Activated CD4-positive, alpha-beta memory T cell treated with anti-CD3 and anti-CD28 coated beads, Interleukin-2, amount 10 ng/mL, durations not matched to agents 7 days and 5 days (primary cell): ENCODE measurements at regions not wholly inside any gene's neighbourhood (a gene's known extent, or its start where the extent isn't known, plus 50 kb on each side); places are given as distances from the start of the nearest gene placed in this dataset.
"Not testable (repeated sequence)": the region's sequence is repeated elsewhere in the genome, so short reads cannot be mapped to it uniquely, and the experiment has no call there.

Experiments
- CTCF ChIA-PET: fragments of 350-600 bp; sonication (Branson Sonifier 250); formaldehyde crosslinking; loops from one replicate; lab custom pipeline; 2021; ENCODE audit warnings: antibody characterized with exemption, inconsistent platforms; lab: Charles Lee
- POLR2A ChIA-PET: fragments of 350-600 bp; sonication (Branson Sonifier 250); formaldehyde crosslinking; loops from one replicate; lab custom pipeline; 2021; ENCODE audit warnings: antibody characterized with exemption; lab: Charles Lee
- DNase-seq: peaks from one replicate; pipeline ENCODE4 v3.0.0-alpha.2; 2020
- H3K27ac Mint-ChIP-seq: one replicate; pipeline ENCODE4 v1.8.0; 2021; ENCODE audit warnings: mild to moderate bottlenecking, mixed read lengths
- H3K27me3 Mint-ChIP-seq: one replicate; pipeline ENCODE4 v1.8.0; 2021; ENCODE audit warnings: mixed read lengths
- H3K36me3 Mint-ChIP-seq: one replicate; pipeline ENCODE4 v1.8.0; 2021; ENCODE audit warnings: low read depth, mixed read lengths
- H3K4me1 Mint-ChIP-seq: one replicate; pipeline ENCODE4 v1.8.0; 2021; ENCODE audit warnings: mixed read lengths
- H3K4me3 Mint-ChIP-seq: one replicate; pipeline ENCODE4 v1.8.0; 2021; ENCODE audit warnings: mild to moderate bottlenecking, mixed read lengths
- H3K9me3 Mint-ChIP-seq: one replicate; pipeline ENCODE4 v1.8.0; 2021; ENCODE audit warnings: mixed read lengths

DNA sequence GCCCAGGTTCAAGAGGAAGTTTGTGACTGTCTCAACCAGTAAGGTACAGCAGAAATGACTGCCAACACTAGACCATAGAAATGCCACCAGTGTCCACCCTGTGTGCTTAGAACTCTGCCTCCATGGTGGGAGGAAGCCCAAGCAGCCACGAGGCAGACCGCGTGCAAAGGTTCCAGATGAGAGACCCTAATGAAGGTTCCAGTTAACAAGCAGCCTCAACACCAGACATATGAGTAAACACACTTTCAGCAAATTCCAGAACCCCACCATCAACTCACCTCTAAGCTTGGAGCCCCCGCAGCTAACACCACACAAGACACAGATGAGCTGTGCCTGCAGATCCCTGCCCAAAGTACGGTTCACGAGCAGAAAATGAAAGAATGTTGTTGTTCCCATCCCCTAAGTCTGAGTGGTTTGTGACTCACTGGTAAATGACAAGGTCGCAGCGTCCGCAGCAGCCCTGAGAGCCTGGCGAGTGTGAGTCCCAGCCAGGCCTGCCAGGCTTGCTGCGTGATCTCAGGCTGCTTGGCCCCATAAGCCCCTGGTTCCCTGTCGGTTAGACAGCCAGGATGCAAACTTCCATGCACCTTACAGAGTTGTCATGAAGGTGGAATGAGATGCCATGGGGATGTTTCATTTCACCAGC, 193.7 kb downstream of the C16orf95 start:
- Mint-ChIP-seq H3K4me3 (no peak overlapping the region), H3K27ac (no peak overlapping the region), H3K4me1 (no peaks in the 10 kb centered on the region), H3K27me3 (no peaks in the 10 kb centered on the region), H3K9me3 (peaks cover 2% of the 10 kb centered on the region), H3K36me3 (no peaks in the 10 kb centered on the region)
- ChIA-PET POLR2A (no interaction called here), CTCF (interaction anchor here (0.6 kb wide), 1 partner anchor 1307 kb away, joined by 3 read pairs; no protein-coding TSS in a partner anchor)
- no peak for DNase-seq

DNA sequence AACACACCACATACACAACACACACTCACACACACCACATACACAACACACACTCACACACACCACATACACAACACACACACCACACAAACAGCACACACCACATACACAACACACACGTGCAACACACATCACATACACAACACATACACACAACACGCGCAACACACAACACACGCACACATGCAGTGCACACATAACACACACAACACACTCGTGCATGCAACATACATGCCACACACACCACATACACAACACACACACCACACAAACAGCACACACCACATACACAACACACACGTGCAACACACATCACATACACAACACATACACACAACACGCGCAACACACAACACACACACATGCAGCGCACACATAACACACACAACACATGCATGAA, 192.8 kb downstream of the C16orf95 start:
- DNase-seq, CTCF ChIA-PET, H3K27me3 Mint-ChIP-seq, POLR2A ChIA-PET, H3K4me3 Mint-ChIP-seq, H3K4me1 Mint-ChIP-seq, H3K9me3 Mint-ChIP-seq, H3K36me3 Mint-ChIP-seq, H3K27ac Mint-ChIP-seq: not testable (repeated sequence)

DNA sequence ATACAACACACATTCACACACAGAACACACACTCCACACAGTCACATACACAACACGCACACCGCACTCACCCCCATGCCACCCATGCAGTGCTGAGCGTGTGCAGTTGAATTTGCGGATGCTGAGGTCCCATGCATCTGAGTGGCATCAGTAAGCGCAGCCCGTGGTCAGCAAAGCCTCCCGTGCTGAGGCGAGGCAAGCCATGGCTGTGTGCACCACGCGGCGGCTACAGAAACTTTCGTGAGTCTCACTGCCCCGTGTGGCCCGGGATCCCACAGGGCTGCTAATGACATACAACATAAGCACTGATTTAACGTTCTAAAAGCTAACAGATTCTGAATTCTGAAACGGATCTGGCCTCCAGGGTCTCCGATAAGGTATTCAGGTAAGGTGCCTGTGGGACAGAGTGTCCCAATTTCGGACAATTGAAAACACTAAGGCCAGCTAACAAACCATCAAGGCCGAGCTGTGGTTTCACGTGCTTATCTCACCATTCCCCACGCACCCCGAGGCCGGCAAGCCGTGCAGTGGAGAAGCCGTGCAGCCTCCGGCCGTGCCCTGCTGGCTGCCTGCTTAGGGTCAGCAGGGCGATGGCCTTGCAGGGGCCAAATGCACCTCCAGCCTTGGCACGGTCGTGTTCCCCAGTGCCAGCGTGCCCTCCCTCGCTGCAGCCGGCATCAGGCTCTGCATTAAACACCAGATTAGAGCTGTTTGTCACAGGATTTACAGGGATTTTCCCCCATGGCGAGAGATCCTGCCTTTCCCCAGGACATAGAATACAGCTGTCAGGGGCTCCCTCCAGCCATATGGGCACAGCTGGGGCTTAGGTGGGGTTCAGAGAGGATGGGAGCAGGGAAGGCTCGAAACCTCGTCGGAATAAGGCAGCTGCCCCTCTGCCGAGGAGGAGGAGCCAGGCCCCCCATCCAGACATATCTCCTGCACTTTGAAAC, 191.7 kb downstream of the C16orf95 start:
- Mint-ChIP-seq H3K27ac (no peak overlapping the region), H3K4me3 (no peak overlapping the region), H3K9me3 (peaks cover 2% of the 10 kb centered on the region), H3K4me1 (no peaks in the 10 kb centered on the region), H3K27me3 (peaks cover 2% of the 10 kb centered on the region), H3K36me3 (no peaks in the 10 kb centered on the region)
- no peak for DNase-seq
- ChIA-PET POLR2A (no interaction called here), CTCF (no interaction called here)

DNA sequence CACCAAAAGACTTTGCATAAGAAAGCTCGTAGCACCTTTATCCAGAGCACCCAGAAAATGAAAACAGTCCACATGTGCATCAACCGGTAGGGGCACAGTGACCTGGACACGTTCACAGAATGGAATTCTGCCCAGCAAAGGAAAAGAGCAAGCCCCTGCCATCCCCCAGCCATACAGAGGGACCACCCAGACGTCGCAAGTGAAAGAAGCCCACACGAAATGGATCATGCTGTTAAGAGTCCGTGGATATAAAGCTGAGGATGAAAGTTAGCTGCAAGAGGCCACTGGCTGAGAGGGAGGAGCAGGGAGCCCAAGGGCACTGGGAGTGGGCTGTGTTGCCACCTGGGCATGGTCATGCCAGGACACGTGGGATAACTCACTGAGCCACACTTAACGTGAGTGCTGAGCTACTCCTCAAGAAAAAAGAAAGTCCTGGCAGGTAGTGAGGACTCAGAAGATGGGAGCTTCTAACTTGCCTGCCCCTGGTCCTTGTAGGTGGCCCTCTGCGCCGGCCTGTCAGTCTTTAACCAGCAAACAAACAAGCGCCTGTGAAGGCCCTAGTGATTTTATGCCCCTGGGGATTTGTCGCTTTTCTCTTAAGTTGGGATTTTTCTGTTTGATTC, 190.7 kb downstream of the C16orf95 start:
- ChIA-PET POLR2A (no interaction called here), CTCF (no interaction called here)
- Mint-ChIP-seq H3K4me3 (no peak overlapping the region), H3K27me3 (peaks cover 2% of the 10 kb centered on the region), H3K27ac (no peak overlapping the region), H3K9me3 (peaks cover 2% of the 10 kb centered on the region), H3K4me1 (no peaks in the 10 kb centered on the region), H3K36me3 (no peaks in the 10 kb centered on the region)
- DNase-seq, result no peak

DNA sequence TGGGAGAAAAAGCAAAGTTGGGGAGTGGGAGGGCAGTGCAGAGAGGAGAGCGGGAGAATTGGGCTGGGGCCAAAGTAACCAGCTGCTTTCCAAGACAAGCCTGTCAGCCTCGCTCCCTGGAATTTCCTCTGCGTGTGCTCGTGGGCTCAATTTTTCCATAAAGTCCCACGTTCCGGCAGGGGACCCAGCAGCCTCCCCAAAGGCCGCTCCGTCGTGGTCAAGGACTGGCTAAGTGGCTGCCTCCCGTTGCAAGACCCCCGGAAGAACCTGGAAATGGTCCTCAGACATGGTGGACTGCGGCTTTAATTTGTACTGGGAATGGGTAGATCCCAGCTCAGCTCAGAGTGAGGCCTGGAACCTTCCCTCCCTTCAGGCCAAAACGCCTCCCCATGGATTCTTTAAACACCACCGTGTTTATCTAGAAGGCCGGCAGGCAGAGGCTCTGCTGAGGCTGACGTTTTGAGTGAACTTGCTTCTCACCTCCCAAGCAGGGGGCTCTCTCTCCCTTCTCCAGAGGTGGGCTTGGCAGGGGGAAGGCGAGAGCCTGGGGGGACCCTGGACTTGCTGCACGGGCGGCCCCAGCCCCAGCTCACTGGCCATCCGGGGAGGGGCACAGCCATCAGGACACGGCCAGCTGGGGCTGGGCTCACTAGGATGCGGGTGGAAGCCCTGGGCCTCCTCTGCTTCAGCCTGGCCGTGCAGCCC, 190.0 kb downstream of the C16orf95 start:
- Mint-ChIP-seq H3K9me3 (peaks cover 2% of the 10 kb centered on the region), H3K4me3 (no peak overlapping the region), H3K27me3 (peaks cover 2% of the 10 kb centered on the region), H3K4me1 (no peaks in the 10 kb centered on the region), H3K36me3 (no peaks in the 10 kb centered on the region), H3K27ac (no peak overlapping the region)
- POLR2A ChIA-PET, result no interaction called here
- DNase-seq, result no peak
- CTCF ChIA-PET, result no interaction called here

DNA sequence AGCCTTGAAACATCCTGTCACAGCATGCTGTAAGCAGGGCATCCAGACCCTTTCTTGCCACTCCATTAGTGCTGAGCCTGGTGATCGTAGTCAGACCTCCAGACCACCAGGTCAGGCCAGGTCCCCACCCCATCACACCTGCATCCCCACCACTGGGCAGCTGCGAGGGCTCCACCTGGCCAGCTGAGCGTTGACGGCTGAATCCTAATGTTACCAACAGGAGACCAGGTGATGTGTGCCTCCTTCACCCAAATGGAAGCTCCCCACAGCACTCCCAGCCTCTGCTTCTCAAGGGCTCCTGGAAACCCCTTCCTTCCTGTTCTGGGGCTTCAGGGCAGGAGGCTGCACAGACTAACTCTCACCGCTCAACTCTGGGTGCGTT, 189.4 kb downstream of the C16orf95 start:
- DNase-seq, result no peak
- Mint-ChIP-seq H3K9me3 (peaks cover 2% of the 10 kb centered on the region), H3K27me3 (peaks cover 2% of the 10 kb centered on the region), H3K36me3 (no peaks in the 10 kb centered on the region), H3K4me3 (no peak overlapping the region), H3K27ac (no peak overlapping the region), H3K4me1 (no peaks in the 10 kb centered on the region)
- POLR2A ChIA-PET, result no interaction called here
- CTCF ChIA-PET, result no interaction called here

DNA sequence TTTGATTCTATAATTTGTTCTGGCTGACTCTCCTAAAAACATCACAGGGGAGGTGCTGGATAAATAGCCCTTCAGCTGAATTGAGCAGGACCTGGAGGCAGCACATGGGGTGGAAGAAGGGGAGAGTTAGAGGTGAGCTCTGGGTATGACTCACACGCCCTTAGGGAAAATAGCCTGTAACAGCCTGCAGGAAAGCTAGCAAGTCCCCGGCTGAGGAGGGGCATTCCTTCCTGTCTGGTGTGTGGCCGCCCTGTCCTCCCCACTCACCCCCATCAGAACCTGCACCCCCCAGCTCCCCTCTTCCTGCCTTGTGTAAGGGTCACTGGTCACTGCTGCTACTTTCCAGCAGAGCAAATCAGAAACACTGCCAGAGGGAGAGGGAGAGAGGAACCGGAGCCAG, 187.4 kb downstream of the C16orf95 start:
- POLR2A ChIA-PET, result no interaction called here
- no peaks in the 10 kb centered on the region for H3K36me3 Mint-ChIP-seq
- DNase-seq, result no peak
- no peak overlapping the region for H3K27ac Mint-ChIP-seq
- no peaks in the 10 kb centered on the region for H3K9me3 Mint-ChIP-seq
- H3K4me1 Mint-ChIP-seq, result no peaks in the 10 kb centered on the region
- CTCF ChIA-PET, result no interaction called here
- H3K27me3 Mint-ChIP-seq, result peaks cover 2% of the 10 kb centered on the region
- no peak overlapping the region for H3K4me3 Mint-ChIP-seq

DNA sequence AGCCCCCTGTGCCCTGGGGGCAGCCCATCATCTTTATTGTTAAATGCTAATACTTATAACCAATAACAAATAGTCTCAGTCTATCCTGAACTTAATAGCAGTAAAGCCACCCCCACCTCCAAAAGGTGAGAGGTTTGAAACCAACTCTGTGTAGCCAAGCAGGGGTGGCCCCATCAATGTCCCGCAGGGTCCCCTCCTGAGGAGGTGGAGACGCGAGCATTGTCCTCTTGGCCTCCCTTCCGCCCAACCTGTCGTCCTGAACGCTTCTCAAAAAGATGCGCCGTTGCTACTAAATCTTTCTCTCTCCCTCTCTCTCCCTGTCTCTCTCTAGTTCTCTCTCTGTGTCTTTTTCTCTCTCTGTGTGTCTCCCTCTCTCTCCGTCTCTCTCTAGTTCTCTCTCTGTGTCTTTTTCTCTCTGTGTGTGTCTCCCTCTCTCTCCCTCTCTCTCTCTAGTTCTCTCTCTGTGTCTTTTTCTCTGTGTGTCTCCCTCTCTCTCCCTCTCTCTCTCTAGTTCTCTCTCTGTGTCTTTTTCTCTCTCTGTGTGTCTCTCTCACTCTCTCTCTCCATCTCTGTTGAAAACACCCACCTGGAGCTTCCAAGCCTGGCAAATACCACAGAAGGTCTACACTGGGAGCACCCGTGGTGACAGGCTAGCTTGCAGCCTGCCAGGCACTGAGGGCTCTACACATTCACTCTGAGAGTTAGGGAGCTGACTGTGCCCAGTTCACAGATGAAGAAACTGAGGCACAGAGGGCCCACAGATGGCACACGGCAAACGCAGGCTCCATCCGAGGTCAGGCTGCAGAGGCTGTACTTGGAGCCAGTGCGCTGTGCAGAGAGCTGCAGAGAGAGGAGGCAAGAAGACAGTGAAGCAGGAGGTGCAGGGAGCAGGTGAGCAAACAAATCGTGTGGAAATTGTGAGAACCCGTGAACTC, 185.9 kb downstream of the C16orf95 start:
- peaks cover 2% of the 10 kb centered on the region for H3K27me3 Mint-ChIP-seq
- no peak for DNase-seq
- no peak overlapping the region for H3K4me3 Mint-ChIP-seq
- ChIA-PET POLR2A (no interaction called here), CTCF (no interaction called here)
- H3K27ac Mint-ChIP-seq, result no peak overlapping the region
- H3K4me1 Mint-ChIP-seq, result no peaks in the 10 kb centered on the region
- no peaks in the 10 kb centered on the region for H3K36me3 Mint-ChIP-seq
- H3K9me3 Mint-ChIP-seq, result peaks cover 2% of the 10 kb centered on the region

DNA sequence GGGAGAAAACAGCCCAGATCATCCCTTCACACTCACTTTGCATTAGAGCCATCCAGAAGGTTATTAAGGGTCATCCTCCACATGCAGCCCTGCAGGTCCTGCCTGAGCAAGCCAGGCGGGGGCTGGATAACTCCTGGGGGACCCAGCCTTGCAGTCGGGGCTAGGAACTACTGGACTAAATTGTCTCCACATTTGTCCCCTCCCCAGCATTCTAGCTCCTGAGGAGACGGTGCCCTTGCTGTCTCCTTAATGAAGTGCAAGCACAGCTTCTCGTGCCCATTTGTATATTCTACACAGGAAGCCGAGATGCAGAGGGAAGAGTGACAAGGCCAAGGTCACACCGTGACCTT, 185.2 kb downstream of the C16orf95 start:
- H3K27me3 Mint-ChIP-seq, result peaks cover 2% of the 10 kb centered on the region
- H3K4me1 Mint-ChIP-seq, result no peaks in the 10 kb centered on the region
- CTCF ChIA-PET, result no interaction called here
- DNase-seq, result no peak
- peaks cover 2% of the 10 kb centered on the region for H3K9me3 Mint-ChIP-seq
- no peaks in the 10 kb centered on the region for H3K36me3 Mint-ChIP-seq
- H3K27ac Mint-ChIP-seq, result no peak overlapping the region
- H3K4me3 Mint-ChIP-seq, result no peak overlapping the region
- POLR2A ChIA-PET, result no interaction called here

DNA sequence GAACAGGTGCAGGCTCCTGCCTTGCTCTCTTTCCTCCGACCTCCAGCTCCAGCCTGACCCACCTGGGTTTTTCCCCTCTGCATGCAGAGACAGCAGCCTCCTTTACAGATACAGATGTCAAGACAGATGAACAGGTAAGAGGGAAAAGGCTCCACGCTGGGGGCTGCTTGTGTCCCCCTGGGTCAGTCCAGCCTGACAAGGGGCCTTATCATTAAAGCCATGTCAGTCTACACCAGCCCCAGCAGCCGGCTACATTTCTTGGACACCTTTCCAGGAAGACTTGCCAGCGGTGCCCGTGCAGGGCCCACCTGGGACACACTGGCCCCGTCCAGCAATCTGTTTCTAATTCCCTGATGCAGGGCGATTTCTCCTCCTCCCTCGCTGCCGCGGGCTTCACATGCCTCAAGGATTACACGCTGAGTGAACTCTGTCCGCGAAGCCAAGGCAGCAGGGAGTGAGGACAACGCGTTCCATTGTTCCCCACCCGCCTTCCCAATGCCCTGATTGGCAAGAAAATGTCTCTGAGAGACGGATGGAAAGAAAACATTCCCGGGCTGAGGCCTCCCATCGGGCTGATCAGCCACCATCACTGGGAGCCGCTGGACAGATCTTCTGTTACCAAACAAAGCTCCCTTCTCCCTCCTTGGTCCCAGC, 184.7 kb downstream of the C16orf95 start:
- Mint-ChIP-seq H3K4me1 (no peaks in the 10 kb centered on the region), H3K9me3 (peaks cover 2% of the 10 kb centered on the region), H3K36me3 (no peaks in the 10 kb centered on the region), H3K27ac (no peak overlapping the region), H3K4me3 (no peak overlapping the region), H3K27me3 (peaks cover 2% of the 10 kb centered on the region)
- POLR2A ChIA-PET, result no interaction called here
- CTCF ChIA-PET, result no interaction called here
- DNase-seq, result no peak

DNA sequence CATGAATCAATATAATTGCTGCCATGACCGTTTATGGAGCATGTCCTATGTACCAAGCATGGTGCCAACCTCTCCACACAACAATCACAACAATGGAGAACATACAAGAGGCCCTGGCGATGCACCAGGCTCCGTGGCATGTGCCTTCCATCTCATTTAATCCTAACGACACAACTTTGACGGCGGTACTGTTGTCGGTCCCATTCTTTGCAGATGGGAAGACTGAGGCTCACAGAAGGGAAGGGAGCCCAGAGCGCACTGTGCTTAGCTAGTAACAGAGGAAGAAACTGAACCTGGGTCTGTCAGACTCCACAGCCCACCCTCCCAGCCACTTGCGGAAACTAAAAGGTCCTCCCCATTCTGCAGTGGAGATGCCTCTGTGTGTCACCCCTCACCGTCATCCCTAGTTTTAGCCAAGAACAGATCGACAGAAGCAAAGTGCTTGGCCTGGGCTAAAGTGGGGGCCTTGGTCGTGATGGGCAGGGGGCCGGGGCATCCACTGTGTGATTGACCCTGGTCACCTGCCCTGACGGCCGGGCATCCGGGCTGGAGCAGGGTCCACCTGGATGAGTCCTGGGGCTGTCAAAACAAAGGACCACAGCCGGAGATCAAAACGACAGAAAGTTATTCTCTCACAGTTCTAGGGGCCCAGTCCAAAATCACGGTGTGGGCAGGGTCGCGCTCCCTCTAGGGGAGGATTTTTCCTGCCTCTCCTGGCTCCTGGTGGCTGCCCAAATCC, 183.9 kb downstream of the C16orf95 start:
- H3K27me3 Mint-ChIP-seq, result peaks cover 2% of the 10 kb centered on the region
- POLR2A ChIA-PET, result no interaction called here

More for the DNA sequence above, 183.9 kb downstream of the C16orf95 start:
- H3K4me3 Mint-ChIP-seq, result no peak overlapping the region
- H3K9me3 Mint-ChIP-seq, result peaks cover 2% of the 10 kb centered on the region
- no peaks in the 10 kb centered on the region for H3K36me3 Mint-ChIP-seq
- no peak for DNase-seq
- CTCF ChIA-PET, result no interaction called here
- no peak overlapping the region for H3K27ac Mint-ChIP-seq
- H3K4me1 Mint-ChIP-seq, result no peaks in the 10 kb centered on the region
